C4-2B (cell line): ENCODE measurements at regions not wholly inside any gene's neighbourhood (a gene's known extent, or its start where the extent isn't known, plus 50 kb on each side); places are given as distances from the start of the nearest gene placed in this dataset.

Experiments used
- CTCF ChIP-seq: fragments of 450-650 bp; conservative IDR thresholded peaks from 2 replicates; pipeline ENCODE4 v1.5.1; 2017; ENCODE audit warnings: mild to moderate bottlenecking
- ZFX ChIP-seq: fragments of 450-650 bp; IDR thresholded peaks from 2 replicates; pipeline ENCODE4 v1.6.1; 2017

GRCh38 chr2:52238782-52239181 is 1206.8 kb upstream of the NRXN1 start:
- TF ChIP-seq CTCF (no peak), ZFX (no peak)
